GM21515 (cell line): ENCODE measurements at regions not wholly inside any gene's neighbourhood (a gene's known extent, or its start where the extent isn't known, plus 50 kb on each side); places are given as distances from the start of the nearest gene placed in this dataset.
"Not testable (repeated sequence)": the region's sequence is repeated elsewhere in the genome, so short reads cannot be mapped to it uniquely, and the experiment has no call there.

Experiments
- ATAC-seq: cut with Tn5 transposase; IDR thresholded peaks from one replicate; pipeline ENCODE4 v1.9.1; 2021; ENCODE audit not compliant: unreplicated experiment

DNA sequence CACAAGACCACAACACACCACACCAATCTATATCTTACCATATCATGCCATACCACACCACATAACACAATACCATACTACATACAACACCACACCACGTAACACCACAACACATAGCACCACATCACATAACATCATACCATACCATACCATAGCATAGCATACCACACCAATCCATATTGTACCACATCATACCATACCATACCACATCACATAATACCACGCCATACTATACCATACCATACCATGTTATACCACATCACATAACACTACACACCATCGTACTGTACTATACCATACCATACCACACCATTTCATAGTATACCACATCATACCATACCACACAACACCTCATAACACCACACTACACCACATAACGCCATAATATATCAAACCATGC is 335.2 kb upstream of the VWC2 start:
- no peak for ATAC-seq

DNA sequence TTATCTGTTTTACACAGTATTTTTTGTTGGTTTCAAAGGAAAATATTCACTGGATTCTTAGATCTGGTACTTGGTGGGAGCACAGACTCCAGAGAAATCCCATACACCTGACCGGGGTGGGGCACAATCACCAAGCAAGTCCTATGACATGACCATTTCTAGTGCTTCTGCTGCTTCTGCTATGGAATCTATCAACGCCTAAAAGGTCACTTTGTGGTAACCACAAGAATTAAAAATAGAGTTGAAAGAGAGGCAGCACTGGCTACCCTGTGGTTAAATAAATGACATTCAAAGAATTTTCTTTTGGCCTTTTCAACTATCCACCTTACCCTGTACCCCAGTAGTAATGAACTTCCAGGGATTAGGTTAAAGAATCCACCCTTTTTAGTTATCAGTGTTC is 329.9 kb upstream of the VWC2 start:
- no peak for ATAC-seq

DNA sequence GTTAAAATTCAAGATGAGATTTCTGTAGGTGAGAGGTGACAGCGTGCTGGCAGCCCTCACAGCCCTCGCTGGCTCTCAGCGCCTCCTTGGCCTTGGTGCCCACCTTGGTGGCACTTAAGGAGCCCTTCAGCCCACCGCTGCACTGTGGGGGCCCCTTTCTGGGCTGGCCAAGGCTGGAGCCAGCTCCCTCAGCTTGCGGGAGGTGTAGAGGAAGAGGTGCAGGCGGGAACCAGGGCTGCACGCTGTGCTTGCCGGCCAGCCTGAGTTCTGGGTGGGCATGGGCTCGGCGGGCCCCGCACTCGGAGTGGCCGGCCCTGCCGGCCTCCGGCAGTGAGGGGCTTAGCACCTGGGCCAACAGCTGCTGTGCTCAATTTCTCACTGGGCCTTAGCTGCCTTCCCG is 320.0 kb upstream of the VWC2 start:
- ATAC-seq: no peak

DNA sequence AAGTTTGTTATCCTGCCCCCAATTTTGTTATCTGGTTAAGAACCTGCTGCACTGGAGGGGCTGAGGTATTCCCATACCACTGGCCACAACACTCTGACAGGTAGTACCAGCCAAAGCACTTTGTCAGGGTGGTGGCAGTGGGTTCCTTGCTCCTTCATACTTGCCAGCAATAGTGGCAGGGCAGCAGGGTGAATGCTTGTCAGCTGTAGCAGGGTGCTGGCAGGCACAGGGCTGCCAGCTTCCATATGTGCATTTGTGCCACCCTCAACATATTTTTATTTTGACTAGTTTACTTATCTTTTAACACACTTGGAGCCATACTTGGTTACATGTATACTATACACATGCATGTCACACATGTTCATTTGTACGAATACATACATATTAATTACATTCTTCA is 294.0 kb upstream of the VWC2 start:
- no peak for ATAC-seq

DNA sequence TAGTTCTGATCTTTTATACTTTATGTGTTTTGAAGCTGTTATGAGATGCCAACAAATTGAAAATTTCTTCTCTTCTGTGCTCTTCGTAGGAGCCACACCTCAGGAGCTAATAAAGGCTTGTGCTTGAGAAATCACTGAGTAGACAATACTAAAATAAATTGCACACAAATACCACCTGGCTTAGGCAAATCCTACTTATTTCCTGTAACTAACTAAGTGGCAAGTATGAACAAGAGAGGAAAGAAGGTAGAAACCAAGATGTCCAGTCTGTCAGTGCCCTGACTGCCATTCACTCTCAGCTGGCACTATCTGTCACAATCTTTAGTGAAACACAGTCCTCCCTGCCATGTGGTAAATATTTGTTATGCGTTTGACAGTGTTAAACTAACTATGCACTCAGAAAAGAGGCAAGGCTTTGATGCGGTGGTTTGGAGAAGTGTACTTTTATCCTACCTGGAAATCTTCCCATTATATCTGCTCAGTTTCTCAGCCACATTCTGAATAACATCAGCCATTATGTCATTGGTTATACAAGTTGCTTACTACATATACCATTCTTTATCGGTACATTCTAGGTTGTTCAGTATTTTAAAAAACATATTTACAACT is 293.4 kb upstream of the VWC2 start:
- no peak for ATAC-seq

DNA sequence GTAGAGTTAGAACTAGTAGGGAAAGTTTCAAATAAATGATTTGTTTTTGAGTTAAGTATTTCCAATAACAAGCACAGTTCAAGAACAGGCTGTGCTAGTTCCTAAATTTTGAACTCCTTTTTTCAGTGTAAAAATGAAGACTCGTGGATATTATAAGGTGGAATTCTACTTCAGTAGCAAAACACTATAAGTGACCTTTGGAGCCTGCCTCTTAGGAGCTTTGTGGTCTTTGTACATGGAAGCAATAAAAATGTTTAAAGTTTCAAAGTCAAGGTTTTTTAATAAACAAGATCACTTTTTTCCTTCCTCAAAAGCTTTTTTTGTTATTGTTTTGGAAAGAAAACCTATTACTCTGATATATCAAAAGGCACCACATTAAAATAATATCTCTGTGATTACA is 292.4 kb upstream of the VWC2 start:
- no peak for ATAC-seq

DNA sequence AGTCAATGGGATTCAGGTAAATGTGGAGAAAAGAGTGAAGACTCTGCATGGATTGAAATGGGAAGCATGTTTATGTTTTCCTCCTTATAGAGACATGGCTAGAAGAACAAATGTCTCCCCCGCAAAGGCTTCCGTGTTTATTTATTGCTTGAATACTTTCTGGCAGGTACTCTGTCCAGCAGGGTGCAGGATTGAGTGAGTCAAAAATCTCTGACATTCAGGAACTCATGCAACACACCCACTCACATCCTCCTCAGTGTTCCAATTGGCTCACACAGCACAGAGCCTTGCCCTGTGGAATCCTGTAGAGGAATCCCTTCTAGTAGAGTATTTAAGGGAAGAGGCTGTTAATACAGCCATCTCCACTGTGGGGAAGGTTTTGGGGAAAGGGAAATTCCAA is 290.3 kb upstream of the VWC2 start:
- ATAC-seq: no peak

DNA sequence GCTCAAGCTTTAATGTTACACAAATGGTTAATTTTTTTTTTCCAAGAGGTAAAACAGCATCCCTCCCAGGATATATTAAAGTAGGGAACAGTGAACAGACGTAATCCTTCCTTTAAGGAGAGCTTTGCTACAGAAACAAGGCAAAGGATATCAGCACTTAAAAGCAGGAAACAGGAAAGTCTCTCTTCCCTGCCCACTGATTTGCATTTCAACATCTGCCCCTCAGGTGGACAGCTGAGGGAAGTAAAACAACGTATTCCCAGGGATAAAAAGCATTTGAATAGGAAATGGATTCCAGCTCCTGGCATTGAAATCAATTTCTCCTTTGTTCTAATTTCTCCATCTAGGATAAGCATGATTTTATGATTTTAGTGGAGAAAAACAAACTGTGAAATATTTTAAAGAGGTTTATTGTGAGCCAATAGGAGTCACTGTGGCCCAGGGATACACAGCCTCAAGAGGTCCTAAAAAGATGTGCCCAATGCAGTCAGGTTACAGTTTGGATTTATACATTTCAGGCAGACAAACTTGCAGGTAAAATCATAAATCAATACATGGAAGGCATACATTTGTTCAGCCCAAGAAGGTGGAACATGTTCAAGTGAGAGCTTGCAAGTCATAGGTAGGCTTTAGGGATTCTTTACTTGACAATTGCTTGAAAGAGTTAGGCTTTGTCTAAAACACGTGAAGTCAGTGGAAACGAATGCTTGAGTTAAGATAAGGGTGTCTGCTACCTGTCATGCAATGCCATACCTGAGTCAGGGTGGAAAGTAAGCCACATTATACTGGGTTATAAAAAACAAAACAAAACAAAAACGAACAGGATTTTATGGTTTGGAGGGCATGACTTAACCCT is 286.2 kb upstream of the VWC2 start:
- ATAC-seq: no peak

DNA sequence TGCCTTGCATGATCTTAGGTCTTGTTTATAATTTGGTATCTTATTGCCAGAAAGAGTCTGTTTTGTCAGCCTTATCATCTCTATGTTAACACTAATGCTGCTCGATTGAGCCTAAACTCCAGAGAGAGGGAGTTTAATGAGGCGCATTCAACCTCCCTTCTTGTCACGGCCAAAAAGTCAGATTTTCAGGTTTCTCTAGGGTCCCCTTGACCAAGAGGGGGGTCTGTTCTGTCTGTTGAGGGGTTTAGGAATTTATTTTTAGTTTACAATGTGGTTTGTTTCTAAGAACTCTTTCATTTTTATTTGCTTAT is 285.7 kb upstream of the VWC2 start:
- no peak for ATAC-seq

DNA sequence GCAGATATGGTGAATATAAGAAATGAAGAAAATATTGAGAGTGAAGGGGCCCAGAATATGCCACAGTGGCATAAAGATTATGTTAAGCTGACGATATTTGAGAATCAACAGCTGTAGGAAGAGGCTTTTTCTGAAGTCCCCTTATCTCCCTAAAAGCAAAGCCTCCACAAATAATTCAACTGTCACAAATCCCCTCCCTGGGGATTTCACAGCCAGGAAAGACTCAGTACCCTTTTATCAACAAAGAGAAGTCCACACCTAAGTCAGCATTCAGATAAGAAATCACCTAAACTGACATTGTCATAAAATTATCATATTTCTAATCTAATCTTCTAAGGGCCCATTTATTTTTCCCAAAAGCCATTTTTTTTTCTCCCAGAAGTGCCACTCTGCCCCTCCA is 284.9 kb upstream of the VWC2 start:
- no peak for ATAC-seq

DNA sequence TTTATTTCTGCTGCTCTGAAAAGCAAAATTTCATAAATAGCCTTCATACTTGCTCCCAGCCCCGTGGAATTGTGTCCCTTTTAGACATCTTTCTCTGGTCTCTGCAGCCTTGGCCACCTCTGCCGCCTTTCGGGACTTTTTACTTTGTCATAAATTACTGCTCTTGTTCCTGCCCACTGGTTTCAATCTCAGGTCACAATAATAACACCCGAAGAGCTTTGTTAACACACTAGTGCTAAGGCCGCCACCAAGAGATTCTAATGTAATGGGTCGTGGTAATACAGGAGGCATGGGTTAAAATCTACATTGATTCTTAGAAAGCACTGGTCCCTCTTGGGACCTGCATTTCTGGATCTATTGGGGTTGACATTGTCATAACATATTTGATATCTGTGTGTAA is 276.0 kb upstream of the VWC2 start:
- no peak for ATAC-seq

DNA sequence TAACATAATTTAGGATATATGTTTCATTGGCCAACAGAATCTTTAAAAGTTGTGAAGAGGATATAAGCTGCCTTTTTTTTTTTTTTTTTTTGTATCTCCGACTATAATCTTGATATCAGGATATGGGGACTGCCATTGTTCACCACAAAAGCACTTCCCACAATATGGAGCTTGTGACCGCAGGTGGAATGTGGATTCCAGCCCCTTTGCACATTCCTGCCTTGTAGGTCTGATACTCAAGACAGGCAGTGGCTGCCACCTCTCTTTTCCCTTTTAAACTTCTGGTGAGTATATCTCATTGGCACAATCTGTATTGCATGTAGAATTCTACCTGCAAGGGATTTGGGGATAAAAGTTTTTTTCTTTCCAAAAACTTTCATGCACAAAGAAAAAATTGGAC is 272.7 kb upstream of the VWC2 start:
- no peak for ATAC-seq

DNA sequence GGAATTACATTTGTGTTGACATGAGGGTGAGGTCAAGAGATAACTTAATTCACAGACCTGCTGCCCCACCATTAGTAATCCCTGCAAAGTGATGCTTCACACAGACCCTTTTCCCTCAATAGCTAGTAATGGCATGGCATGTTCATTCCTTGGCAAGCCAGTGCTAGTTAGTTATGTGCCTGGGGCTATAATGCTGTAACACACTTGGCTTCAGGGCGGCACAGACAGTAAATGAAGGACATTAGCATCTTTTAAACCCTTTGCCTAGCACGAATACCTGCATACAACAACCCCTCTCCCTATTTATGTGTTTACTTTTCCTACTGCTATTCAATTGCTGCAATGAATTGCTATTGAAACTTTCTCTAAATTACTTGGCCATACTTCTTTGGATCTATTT is 266.2 kb upstream of the VWC2 start:
- ATAC-seq: not testable (repeated sequence)

DNA sequence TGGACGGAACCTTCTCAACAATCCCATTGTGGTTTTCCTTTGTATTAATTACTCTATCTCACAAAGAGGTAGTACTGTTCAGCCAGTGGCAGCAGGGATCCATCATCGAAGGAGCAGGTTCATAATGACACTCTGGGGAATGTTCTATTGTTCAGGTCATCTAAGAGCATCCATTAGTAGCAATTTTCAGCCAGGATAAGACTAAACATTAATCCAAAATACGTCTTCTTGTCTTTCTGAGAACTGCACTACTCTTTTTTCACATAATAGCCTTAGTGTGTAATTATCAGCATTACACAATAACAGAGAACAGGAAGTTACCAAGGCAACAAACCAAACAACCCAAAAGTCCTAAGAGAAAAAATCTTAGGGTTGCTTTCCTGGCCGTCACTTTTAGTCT is 259.5 kb upstream of the VWC2 start:
- ATAC-seq: no peak

DNA sequence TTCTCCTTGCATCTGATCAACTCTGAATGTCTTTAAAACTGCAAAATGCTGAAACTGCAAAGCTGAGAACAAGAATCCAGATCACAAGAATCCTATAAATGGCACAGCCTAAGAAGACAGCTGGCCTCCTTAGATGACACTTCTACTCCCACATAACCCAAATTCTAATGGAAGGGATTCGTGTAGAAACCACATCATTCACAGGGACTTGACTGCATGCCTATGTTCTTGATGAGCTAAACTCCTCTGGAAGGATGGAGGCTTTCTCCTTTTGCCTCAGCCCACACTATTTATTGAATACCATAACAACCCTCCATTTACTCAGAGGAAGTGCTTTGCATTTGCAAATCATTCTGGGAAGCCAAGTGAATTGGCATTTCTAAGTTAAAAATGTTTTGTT is 252.5 kb upstream of the VWC2 start:
- no peak for ATAC-seq

DNA sequence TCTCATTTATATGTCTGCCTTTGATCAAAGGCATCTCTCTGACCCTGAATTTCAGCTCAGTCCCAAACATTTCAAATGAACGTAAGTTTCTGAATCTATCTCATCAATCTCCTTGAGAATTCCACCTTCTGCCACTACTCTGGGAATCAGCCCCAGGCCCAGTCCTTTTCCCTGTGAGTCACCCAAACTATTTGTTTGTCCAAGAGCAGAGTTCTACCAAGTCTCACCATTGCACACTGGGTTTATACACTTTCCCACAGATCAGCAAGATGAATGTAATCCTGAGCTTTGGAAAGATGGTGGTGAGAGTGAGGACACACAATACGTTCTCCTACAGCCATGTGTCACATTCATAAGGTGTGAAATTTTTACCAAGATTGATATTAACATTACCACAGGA is 251.3 kb upstream of the VWC2 start:
- no peak for ATAC-seq

DNA sequence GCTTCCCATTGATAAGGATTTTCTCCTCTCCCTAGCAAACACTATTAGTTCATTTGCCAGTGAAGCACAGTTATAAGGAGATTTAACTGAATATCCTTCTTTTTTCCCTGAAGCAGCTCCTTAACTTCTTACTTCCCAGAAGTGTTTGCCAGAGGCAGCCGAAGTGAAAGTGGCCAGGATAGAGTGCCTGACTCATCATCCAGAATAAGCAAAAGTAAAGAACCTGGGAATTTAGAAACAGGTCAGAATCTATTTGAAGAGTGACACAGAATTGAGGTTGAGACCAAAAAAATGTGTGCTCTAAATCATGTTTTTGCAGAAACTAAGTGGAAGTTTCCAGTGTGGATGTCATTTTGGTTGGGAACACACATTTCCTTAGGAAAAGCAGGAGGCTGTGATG is 249.6 kb upstream of the VWC2 start:
- no peak for ATAC-seq

DNA sequence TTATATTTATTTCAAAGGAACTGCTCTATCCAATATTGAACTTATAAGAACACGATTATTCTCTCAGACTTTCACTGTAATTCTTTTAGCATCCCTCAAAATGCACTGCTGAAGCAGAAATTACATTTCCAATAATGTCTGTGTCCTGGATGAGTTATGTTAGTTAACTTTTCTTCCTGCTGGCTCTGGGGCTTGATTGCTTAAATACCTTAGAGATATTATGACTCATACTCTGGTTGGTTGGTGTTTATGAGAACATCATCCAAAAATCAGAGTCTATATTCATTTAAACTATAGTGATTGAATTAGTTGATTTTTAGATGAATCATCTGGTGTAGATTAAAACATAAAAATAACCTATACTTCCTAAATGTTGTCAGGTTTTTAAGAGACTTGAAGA is 246.3 kb upstream of the VWC2 start:
- ATAC-seq: no peak

DNA sequence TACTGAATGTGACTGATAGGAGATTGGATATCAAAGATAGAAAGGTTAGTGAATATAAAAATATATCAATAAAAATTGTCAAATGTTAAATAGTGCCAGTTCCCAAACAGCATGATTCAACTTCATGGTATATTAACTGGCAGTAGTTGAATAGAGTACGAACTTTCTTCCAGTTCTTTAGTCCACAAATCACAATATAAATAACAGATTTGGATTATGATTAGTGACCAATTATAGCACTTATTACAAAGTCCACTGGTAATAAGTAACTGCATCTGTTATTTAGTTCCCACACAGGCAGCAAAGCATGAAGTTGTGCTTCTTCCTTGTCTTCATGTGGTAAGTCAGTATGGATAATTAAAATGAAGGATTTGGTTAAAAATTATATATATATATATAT is 243.0 kb upstream of the VWC2 start:
- no peak for ATAC-seq

DNA sequence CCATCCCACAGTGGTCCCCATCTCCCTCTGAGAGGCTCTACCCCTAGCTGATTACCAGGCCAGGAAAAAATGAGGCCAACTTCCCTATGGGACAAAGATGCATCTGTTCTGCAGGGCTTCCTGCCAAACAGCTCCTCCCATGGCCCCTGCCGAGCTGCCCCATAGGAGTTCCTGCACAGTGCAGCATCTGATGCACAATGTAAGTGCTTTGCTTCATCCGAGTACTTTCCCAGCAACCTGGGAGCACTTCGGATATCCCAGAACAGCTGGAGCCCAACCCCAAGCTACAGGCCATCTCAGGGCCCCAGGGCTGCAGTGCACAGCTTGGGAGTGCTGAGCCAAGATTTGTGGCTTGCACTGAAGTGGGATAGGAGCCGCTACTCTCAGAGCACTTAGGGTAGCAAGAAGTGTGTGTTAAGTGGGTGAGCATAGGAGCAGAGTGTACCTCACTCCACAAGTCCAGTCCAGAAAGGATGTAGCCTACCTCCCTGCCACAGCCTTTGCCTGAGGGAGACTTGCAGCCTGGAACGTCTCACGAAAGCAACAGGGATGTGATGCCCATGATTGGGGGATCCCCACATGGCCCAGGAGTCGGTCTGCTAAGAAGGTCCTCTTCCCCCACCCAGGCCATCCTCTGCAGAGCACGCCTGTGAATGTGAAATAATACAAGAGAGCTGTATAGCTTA is 209.6 kb upstream of the VWC2 start:
- peak; percentile 34 for ATAC-seq

DNA sequence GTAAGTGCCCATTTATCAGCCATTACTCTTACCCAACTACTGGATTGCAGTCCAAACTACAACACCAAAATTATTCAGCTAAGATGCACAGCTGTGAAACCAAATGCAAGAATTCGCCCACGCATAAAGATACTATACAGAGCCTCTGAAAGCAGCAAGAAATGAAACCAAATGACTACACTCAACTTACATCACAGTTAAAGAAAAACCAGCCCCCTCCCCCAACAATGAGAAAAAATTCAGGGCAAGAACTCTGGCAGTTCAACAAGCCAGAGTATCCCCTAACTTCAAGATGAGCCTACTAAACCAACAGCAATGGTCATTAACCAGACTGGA is 209.1 kb upstream of the VWC2 start:
- ATAC-seq: peak; percentile 81

DNA sequence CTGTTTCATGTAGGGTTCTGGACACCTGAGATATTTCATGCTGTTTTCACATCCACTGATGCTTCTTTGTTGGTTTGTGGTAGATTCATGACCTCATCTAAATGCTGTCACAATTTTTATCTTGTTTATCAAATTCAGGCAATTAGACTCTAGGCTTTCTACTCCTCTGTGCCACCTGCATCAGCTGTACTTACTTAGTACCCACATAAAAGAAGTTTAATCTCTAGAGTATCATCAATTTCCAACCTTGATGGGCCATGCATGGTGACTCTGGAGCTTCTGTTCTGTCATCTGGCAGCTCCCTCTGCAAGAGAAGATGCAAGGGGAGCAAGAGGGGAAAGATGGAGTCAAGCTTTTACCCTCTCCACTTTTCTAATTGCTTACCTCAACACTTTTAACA is 195.9 kb upstream of the VWC2 start:
- ATAC-seq: no peak

DNA sequence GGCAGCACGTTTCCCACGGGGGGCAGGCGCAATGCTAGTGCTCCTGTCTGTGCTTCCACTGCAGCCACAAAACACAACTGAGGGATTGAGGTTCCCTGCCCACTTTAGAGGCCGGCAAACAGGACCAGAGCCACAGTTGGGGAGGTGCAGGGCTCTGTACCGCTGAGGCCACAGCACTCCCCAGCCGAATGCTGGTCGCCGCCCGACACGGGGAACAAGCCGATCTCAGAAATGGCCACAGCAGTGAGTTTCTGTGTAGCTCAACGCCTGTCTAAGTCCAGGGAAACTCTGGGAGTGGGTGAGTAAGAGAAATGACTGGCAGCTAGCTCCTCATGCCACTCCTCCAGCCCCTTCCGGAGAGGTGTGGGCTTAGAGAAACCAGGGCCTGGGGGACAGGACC is 194.0 kb upstream of the VWC2 start:
- ATAC-seq: no peak
